Right atrium auricular region (tissue), 2 donors: ENCODE measurements at regions not wholly inside any gene's neighbourhood (a gene's known extent, or its start where the extent isn't known, plus 50 kb on each side); places are given as distances from the start of the nearest gene placed in this dataset.

Experiments
- DNase-seq: peaks from one replicate; pipeline ENCODE4 v3.0.0-alpha.2; 2019; ENCODE audit warnings: low spot score
- H3K27ac ChIP-seq, 2 donors: fragments of 200-600 bp; sonication (generic); 1 replicate in 1 of 2; 2 replicates in 1 of 2; pipeline ENCODE4 v1.5.1; 2016 to 2019
- H3K27me3 ChIP-seq, 2 donors: fragments of 200-600 bp; sonication (generic); one replicate each; pipeline versions ENCODE4 v1.5.1 to v1.6.0; 2017 to 2019
- H3K36me3 ChIP-seq: fragments of 200-600 bp; sonication (generic); one replicate; pipeline ENCODE4 v1.5.1; 2016
- H3K4me1 ChIP-seq, 2 donors: fragments of 200-600 bp; sonication (generic); one replicate each; pipeline versions ENCODE4 v1.5.1 to v1.6.0; 2017 to 2019
- H3K4me3 ChIP-seq, 2 donors: fragments of 200-600 bp; sonication (generic); 1 replicate in 1 of 2; 2 replicates in 1 of 2; pipeline ENCODE4 v1.5.1; 2017 to 2019; ENCODE audit warnings: mild to moderate bottlenecking in 1 of 2, moderate library complexity in 1 of 2
- H3K9me3 ChIP-seq, 2 donors: fragments of 200-600 bp; sonication (generic); one replicate each; pipeline ENCODE4 v1.5.1; 2019
- TF ChIP-seq, protein P1 (sequence below), 2 donors: fragments of 200-600 bp; sonication (generic); IDR thresholded peaks; one replicate each; pipeline ENCODE4 v1.5.1; 2019; ENCODE audit warnings: antibody characterized with exemption in 2 of 2

DNA sequence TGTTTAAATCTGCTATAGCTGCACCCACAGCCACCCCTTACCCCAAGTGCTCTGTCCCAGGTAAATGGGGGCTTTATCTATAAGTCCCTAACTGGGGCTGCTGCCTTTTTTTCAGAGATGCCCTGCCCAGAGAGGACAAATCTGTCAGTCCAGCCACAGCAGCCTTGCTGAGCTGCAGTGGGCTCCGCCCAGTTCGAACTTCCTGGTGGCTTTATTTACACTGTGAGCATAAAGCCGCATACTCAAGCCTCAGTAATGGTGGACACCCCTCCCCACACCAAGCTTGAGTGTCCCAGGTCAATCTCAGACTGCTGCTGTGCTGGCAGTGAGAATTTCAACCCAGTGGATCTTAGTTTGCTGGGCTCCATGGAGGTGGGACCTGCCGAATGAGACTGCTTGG is 505.2 kb downstream of the CBLN4 start:
- Histone ChIP-seq H3K27me3 (no peaks in the 10 kb centered on the region), H3K27ac (no peak overlapping the region), H3K9me3 (no peaks in the 10 kb centered on the region), H3K4me1 (no peaks in the 10 kb centered on the region), H3K36me3 (no peaks in the 10 kb centered on the region), H3K4me3 (no peak overlapping the region)
- TF ChIP-seq, protein P1, sequence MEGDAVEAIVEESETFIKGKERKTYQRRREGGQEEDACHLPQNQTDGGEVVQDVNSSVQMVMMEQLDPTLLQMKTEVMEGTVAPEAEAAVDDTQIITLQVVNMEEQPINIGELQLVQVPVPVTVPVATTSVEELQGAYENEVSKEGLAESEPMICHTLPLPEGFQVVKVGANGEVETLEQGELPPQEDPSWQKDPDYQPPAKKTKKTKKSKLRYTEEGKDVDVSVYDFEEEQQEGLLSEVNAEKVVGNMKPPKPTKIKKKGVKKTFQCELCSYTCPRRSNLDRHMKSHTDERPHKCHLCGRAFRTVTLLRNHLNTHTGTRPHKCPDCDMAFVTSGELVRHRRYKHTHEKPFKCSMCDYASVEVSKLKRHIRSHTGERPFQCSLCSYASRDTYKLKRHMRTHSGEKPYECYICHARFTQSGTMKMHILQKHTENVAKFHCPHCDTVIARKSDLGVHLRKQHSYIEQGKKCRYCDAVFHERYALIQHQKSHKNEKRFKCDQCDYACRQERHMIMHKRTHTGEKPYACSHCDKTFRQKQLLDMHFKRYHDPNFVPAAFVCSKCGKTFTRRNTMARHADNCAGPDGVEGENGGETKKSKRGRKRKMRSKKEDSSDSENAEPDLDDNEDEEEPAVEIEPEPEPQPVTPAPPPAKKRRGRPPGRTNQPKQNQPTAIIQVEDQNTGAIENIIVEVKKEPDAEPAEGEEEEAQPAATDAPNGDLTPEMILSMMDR (IDR thresholded peaks at IDR 0.05), result no peak
- DNase-seq, result no peak

GRCh38 chr20:55488593-55488992 is 516.7 kb downstream of the CBLN4 start:
- H3K9me3 ChIP-seq, result no peaks in the 10 kb centered on the region
- H3K27me3 ChIP-seq, result no peaks in the 10 kb centered on the region
- no peak for DNase-seq
- no peaks in the 10 kb centered on the region for H3K4me1 ChIP-seq
- TF ChIP-seq, protein P1 (IDR thresholded peaks at IDR 0.05), result no peak
- H3K36me3 ChIP-seq, result no peaks in the 10 kb centered on the region
- H3K4me3 ChIP-seq, result no peak overlapping the region
- H3K27ac ChIP-seq, result no peak overlapping the region

GRCh38 chr20:55478724-55479450 is 526.4 kb downstream of the CBLN4 start:
- DNase-seq, result no peak

GRCh38 chr20:55472704-55473103 is 532.6 kb downstream of the CBLN4 start:
- H3K27ac ChIP-seq, result no peak overlapping the region
- no peaks in the 10 kb centered on the region for H3K27me3 ChIP-seq
- H3K4me3 ChIP-seq, result no peak overlapping the region
- TF ChIP-seq, protein P1 (IDR thresholded peaks at IDR 0.05), result no peak
- no peak for DNase-seq
- H3K9me3 ChIP-seq, result no peaks in the 10 kb centered on the region
- no peaks in the 10 kb centered on the region for H3K36me3 ChIP-seq
- no peaks in the 10 kb centered on the region for H3K4me1 ChIP-seq

More at GRCh38 chr20:55478724-55479450, 526.4 kb downstream of the CBLN4 start:
- Histone ChIP-seq H3K9me3 (no peaks in the 10 kb centered on the region), H3K4me3 (no peak overlapping the region), H3K4me1 (no peaks in the 10 kb centered on the region), H3K36me3 (no peaks in the 10 kb centered on the region), H3K27ac (no peak overlapping the region), H3K27me3 (no peaks in the 10 kb centered on the region)
- TF ChIP-seq, protein P1 (IDR thresholded peaks at IDR 0.05), result no peak

DNA sequence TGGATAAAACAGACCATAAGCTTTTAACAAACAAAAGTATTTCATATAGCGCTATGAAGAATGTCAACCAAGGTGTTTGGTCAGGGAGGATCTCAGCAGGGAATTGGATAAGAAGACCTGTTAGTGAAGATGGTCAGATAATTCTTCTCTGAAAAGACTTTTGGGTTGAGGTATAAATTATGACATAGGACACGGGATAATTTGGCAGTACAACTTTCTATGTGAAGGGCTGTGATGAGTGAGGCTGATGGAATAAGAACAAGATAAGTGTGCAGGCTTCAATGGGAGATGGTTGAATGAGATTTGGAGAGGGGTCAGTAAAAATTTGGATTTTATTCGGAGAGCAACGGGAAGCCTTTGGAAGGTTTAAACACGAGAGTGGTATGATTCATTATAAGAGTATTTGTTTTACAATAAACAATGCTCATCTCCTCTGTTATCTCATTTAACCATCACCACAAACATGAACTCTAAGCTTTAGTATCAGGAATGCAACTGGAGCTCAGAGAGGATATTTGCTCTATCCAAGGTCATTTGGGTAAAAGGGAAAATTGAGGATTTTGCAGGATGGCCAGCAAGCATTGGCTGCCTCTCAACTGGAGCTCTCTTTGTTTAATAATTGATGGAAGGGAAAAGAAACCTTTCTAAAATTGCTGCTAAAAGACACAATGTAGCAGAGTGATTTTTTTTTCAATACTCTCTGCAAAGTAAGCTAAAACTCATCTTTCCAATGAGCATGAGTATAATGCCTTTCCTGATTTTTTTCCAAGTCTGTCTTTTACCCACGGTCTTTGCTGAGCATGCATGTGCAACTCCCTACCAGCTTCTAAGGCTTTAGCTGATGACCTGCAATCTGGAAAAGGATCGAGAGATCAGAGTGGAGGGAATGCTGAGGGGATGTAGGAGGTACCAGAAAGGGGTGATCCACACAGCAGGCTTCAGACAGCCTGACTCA is 534.0 kb downstream of the CBLN4 start:
- H3K27me3 ChIP-seq, result no peaks in the 10 kb centered on the region
- H3K36me3 ChIP-seq, result no peaks in the 10 kb centered on the region
- H3K27ac ChIP-seq, result no peak overlapping the region
- H3K4me1 ChIP-seq, result no peaks in the 10 kb centered on the region
- no peak overlapping the region for H3K4me3 ChIP-seq
- no peaks in the 10 kb centered on the region for H3K9me3 ChIP-seq
- no peak for DNase-seq
- TF ChIP-seq, protein P1 (IDR thresholded peaks at IDR 0.05), result no peak
